GM13976 (cell line): ENCODE measurements at regions not wholly inside any gene's neighbourhood (a gene's known extent, or its start where the extent isn't known, plus 50 kb on each side); places are given as distances from the start of the nearest gene placed in this dataset.
"Not testable (repeated sequence)": the region's sequence is repeated elsewhere in the genome, so short reads cannot be mapped to it uniquely, and the experiment has no call there.

Source experiments
- DNase-seq: peaks from one replicate; pipeline ENCODE4 v3.0.0; 2012; ENCODE audit warnings: low spot score
- CTCF ChIP-seq: IDR thresholded peaks from 2 replicates; pipeline ENCODE4 v1.5.1; 2012; ENCODE audit warnings: borderline replicate concordance, mild to moderate bottlenecking; ENCODE audit not compliant: insufficient read depth; ENCODE audit errors: extremely low read depth, missing control alignments, control extremely low read depth
- in situ Hi-C: fragments of 300-500 bp; cut with MboI; formaldehyde crosslinking; loops from one replicate; pipeline ENCODE4 v1.12.0; 2022; ENCODE audit warnings: low sequenced_read_pairs, mixed read lengths, inconsistent platforms; ENCODE audit not compliant: unreplicated experiment

GRCh38 chr9:27679338-27679737 is 106.1 kb upstream of the C9orf72 start:
- no peak for DNase-seq
- TF ChIP-seq CTCF, result no peak
- in situ Hi-C loops, result no loop called here

GRCh38 chr9:27683181-27683580 is 109.9 kb upstream of the C9orf72 start:
- TF ChIP-seq CTCF, result no peak
- in situ Hi-C loops, result no loop called here
- no peak for DNase-seq

GRCh38 chr9:27688954-27689353 is 115.7 kb upstream of the C9orf72 start:
- in situ Hi-C loops, result no loop called here
- DNase-seq, result no peak
- TF ChIP-seq CTCF, result no peak

- in situ Hi-C loops, DNase-seq: not testable (repeated sequence)
Measured at GRCh38 chr9:27690816-27691215, 117.5 kb upstream of the C9orf72 start.

GRCh38 chr9:27699621-27700020 is 126.3 kb upstream of the C9orf72 start:
- TF ChIP-seq CTCF, result no peak
- in situ Hi-C loops, result no loop called here
- DNase-seq, result no peak

- in situ Hi-C loops, result no loop called here
- DNase-seq, result no peak
- no peak for TF ChIP-seq CTCF
Measured at GRCh38 chr9:27701016-27701415, 127.7 kb upstream of the C9orf72 start.

GRCh38 chr9:27701587-27701986 is 128.3 kb upstream of the C9orf72 start:
- no peak for DNase-seq
- no peak for TF ChIP-seq CTCF
- in situ Hi-C loops, result no loop called here
